ENCODE measurements at regions not wholly inside any gene's neighbourhood (a gene's known extent, or its start where the extent isn't known, plus 50 kb on each side); places are given as distances from the start of the nearest gene placed in this dataset.

GRCh38 chr3:25091934-25092333, 336.1 kb upstream of the RARB start:
- Mint-ChIP-seq H3K9me3 (peaks cover 8% of the 10 kb centered on the region), H3K27ac (no peak overlapping the region), H3K36me3 (ENCODE audit: low read depth) (no peaks in the 10 kb centered on the region), H3K27me3 (no peaks in the 10 kb centered on the region), H3K4me1 (ENCODE audit: low read depth) (no peaks in the 10 kb centered on the region), H3K4me3 (no peak overlapping the region)

- no peak overlapping the region for H3K27ac Mint-ChIP-seq
These were observed 333.0 kb upstream of the RARB start for GRCh38 chr3:25094932-25095685.

GRCh38 chr3:25096536-25096935, 331.5 kb upstream of the RARB start:
- H3K36me3 Mint-ChIP-seq (ENCODE audit: low read depth): no peaks in the 10 kb centered on the region
- peaks cover 8% of the 10 kb centered on the region for H3K9me3 Mint-ChIP-seq
- H3K27ac Mint-ChIP-seq: no peak overlapping the region
- H3K27me3 Mint-ChIP-seq: no peaks in the 10 kb centered on the region
- no peaks in the 10 kb centered on the region for H3K4me1 Mint-ChIP-seq (ENCODE audit: low read depth)
- H3K4me3 Mint-ChIP-seq: no peak overlapping the region

More at GRCh38 chr3:25094932-25095685, 333.0 kb upstream of the RARB start:
- Mint-ChIP-seq H3K36me3 (ENCODE audit: low read depth) (no peaks in the 10 kb centered on the region), H3K4me1 (ENCODE audit: low read depth) (no peaks in the 10 kb centered on the region), H3K9me3 (peaks cover 8% of the 10 kb centered on the region), H3K27me3 (no peaks in the 10 kb centered on the region), H3K4me3 (no peak overlapping the region)

- Mint-ChIP-seq H3K36me3 (ENCODE audit: low read depth) (no peaks in the 10 kb centered on the region), H3K27ac (no peak overlapping the region)
These were observed 331.0 kb upstream of the RARB start for GRCh38 chr3:25097023-25097422.

GRCh38 chr3:25099666-25100065, 328.4 kb upstream of the RARB start:
- Mint-ChIP-seq H3K4me3 (no peak overlapping the region), H3K27me3 (no peaks in the 10 kb centered on the region), H3K4me1 (ENCODE audit: low read depth) (no peaks in the 10 kb centered on the region), H3K27ac (no peak overlapping the region), H3K9me3 (peaks cover 11% of the 10 kb centered on the region), H3K36me3 (ENCODE audit: low read depth) (no peaks in the 10 kb centered on the region)

More at GRCh38 chr3:25097023-25097422, 331.0 kb upstream of the RARB start:
- H3K27me3 Mint-ChIP-seq: no peaks in the 10 kb centered on the region
- H3K4me3 Mint-ChIP-seq: no peak overlapping the region
- peaks cover 5% of the 10 kb centered on the region for H3K9me3 Mint-ChIP-seq
- H3K4me1 Mint-ChIP-seq (ENCODE audit: low read depth): no peaks in the 10 kb centered on the region

GRCh38 chr3:25103391-25103790, 324.7 kb upstream of the RARB start:
- Mint-ChIP-seq H3K9me3 (peaks cover 6% of the 10 kb centered on the region), H3K27ac (no peak overlapping the region), H3K4me1 (ENCODE audit: low read depth) (no peaks in the 10 kb centered on the region), H3K27me3 (no peaks in the 10 kb centered on the region), H3K4me3 (no peak overlapping the region), H3K36me3 (ENCODE audit: low read depth) (no peaks in the 10 kb centered on the region)

- Mint-ChIP-seq H3K9me3 (peaks cover 6% of the 10 kb centered on the region), H3K4me1 (ENCODE audit: low read depth) (no peaks in the 10 kb centered on the region), H3K27me3 (no peaks in the 10 kb centered on the region), H3K4me3 (no peak overlapping the region), H3K36me3 (ENCODE audit: low read depth) (no peaks in the 10 kb centered on the region), H3K27ac (no peak overlapping the region)
These were observed 320.0 kb upstream of the RARB start for GRCh38 chr3:25107918-25108617.

- Mint-ChIP-seq H3K4me3 (no peak overlapping the region), H3K9me3 (no peaks in the 10 kb centered on the region), H3K27me3 (no peaks in the 10 kb centered on the region), H3K4me1 (ENCODE audit: low read depth) (no peaks in the 10 kb centered on the region), H3K27ac (no peak overlapping the region), H3K36me3 (ENCODE audit: low read depth) (no peaks in the 10 kb centered on the region)
These were observed 317.4 kb upstream of the RARB start for GRCh38 chr3:25110642-25111041.

- H3K27ac Mint-ChIP-seq: no peak overlapping the region
- no peak overlapping the region for H3K4me3 Mint-ChIP-seq
- no peaks in the 10 kb centered on the region for H3K36me3 Mint-ChIP-seq (ENCODE audit: low read depth)
- no peaks in the 10 kb centered on the region for H3K4me1 Mint-ChIP-seq (ENCODE audit: low read depth)
- peaks cover 4% of the 10 kb centered on the region for H3K9me3 Mint-ChIP-seq
- no peaks in the 10 kb centered on the region for H3K27me3 Mint-ChIP-seq
These were observed 314.2 kb upstream of the RARB start for GRCh38 chr3:25113891-25114290.

- H3K9me3 Mint-ChIP-seq: peaks cover 4% of the 10 kb centered on the region
- no peaks in the 10 kb centered on the region for H3K4me1 Mint-ChIP-seq (ENCODE audit: low read depth)
- no peak overlapping the region for H3K4me3 Mint-ChIP-seq
- H3K36me3 Mint-ChIP-seq (ENCODE audit: low read depth): no peaks in the 10 kb centered on the region
- H3K27ac Mint-ChIP-seq: no peak overlapping the region
- no peaks in the 10 kb centered on the region for H3K27me3 Mint-ChIP-seq
These were observed 313.5 kb upstream of the RARB start for GRCh38 chr3:25114532-25114931.

GRCh38 chr3:25117005-25117593, 311.0 kb upstream of the RARB start:
- Mint-ChIP-seq H3K27ac (no peak overlapping the region), H3K36me3 (ENCODE audit: low read depth) (no peaks in the 10 kb centered on the region), H3K27me3 (no peaks in the 10 kb centered on the region), H3K4me3 (no peak overlapping the region), H3K9me3 (peaks cover 4% of the 10 kb centered on the region), H3K4me1 (ENCODE audit: low read depth) (no peaks in the 10 kb centered on the region)

GRCh38 chr3:25119682-25120081, 308.4 kb upstream of the RARB start:
- no peaks in the 10 kb centered on the region for H3K4me1 Mint-ChIP-seq (ENCODE audit: low read depth)
- H3K27me3 Mint-ChIP-seq: no peaks in the 10 kb centered on the region
- peaks cover 7% of the 10 kb centered on the region for H3K9me3 Mint-ChIP-seq
- H3K27ac Mint-ChIP-seq: no peak overlapping the region
- H3K36me3 Mint-ChIP-seq (ENCODE audit: low read depth): no peaks in the 10 kb centered on the region
- H3K4me3 Mint-ChIP-seq: no peak overlapping the region

GRCh38 chr3:25120665-25121064, 307.4 kb upstream of the RARB start:
- H3K4me3 Mint-ChIP-seq: no peak overlapping the region
- no peaks in the 10 kb centered on the region for H3K4me1 Mint-ChIP-seq (ENCODE audit: low read depth)
- no peaks in the 10 kb centered on the region for H3K27me3 Mint-ChIP-seq
- peaks cover 7% of the 10 kb centered on the region for H3K9me3 Mint-ChIP-seq
- H3K36me3 Mint-ChIP-seq (ENCODE audit: low read depth): no peaks in the 10 kb centered on the region
- no peak overlapping the region for H3K27ac Mint-ChIP-seq

- Mint-ChIP-seq H3K27ac (no peak overlapping the region), H3K9me3 (peaks cover 11% of the 10 kb centered on the region), H3K27me3 (no peaks in the 10 kb centered on the region), H3K4me1 (ENCODE audit: low read depth) (no peaks in the 10 kb centered on the region), H3K4me3 (no peak overlapping the region), H3K36me3 (ENCODE audit: low read depth) (no peaks in the 10 kb centered on the region)
These were observed 302.9 kb upstream of the RARB start for GRCh38 chr3:25125201-25125600.

- Mint-ChIP-seq H3K9me3 (peaks cover 13% of the 10 kb centered on the region), H3K36me3 (ENCODE audit: low read depth) (no peaks in the 10 kb centered on the region), H3K27me3 (no peaks in the 10 kb centered on the region), H3K4me1 (ENCODE audit: low read depth) (no peaks in the 10 kb centered on the region), H3K4me3 (no peak overlapping the region), H3K27ac (no peak overlapping the region)
These were observed 299.3 kb upstream of the RARB start for GRCh38 chr3:25128735-25129134.

Data from stimulated activated naive CD8-positive, alpha-beta T cell treated with anti-CD3 and anti-CD28 coated beads, Interleukin-15, Interleukin-2, amounts not matched to agents 100 ng/mL and 50 ng/mL, for 24 hours (primary cell).